ENCODE measurements at regions not wholly inside any gene's neighbourhood (a gene's known extent, or its start where the extent isn't known, plus 50 kb on each side); places are given as distances from the start of the nearest gene placed in this dataset.

DNA sequence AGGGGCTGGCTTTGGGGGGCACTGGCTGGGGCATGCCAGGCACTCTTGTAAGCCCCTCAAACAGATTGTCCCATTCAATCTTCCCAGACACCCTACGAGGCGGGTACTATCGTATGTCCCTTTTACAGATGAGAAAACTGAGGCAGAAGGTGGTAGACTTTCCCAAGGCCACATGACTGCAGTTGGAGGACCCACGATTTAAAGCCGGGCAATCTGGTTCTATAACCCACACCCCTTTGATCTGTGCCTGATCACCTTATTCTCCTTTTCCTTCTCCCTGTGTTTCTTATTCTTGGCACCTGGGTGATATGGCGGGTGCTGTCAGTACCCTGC is 146.3 kb upstream of the IRX3 start:
- TF ChIP-seq, protein P1, sequence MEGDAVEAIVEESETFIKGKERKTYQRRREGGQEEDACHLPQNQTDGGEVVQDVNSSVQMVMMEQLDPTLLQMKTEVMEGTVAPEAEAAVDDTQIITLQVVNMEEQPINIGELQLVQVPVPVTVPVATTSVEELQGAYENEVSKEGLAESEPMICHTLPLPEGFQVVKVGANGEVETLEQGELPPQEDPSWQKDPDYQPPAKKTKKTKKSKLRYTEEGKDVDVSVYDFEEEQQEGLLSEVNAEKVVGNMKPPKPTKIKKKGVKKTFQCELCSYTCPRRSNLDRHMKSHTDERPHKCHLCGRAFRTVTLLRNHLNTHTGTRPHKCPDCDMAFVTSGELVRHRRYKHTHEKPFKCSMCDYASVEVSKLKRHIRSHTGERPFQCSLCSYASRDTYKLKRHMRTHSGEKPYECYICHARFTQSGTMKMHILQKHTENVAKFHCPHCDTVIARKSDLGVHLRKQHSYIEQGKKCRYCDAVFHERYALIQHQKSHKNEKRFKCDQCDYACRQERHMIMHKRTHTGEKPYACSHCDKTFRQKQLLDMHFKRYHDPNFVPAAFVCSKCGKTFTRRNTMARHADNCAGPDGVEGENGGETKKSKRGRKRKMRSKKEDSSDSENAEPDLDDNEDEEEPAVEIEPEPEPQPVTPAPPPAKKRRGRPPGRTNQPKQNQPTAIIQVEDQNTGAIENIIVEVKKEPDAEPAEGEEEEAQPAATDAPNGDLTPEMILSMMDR (IDR thresholded peaks at IDR 0.05): no peak
- no peak for TF ChIP-seq POLR2A (IDR thresholded peaks at IDR 0.05)
